GM19468 (cell line): ENCODE measurements at regions not wholly inside any gene's neighbourhood (a gene's known extent, or its start where the extent isn't known, plus 50 kb on each side); places are given as distances from the start of the nearest gene placed in this dataset.
A peak's percentile ranks its signal among the peaks of the same experiment; 100 is the strongest.

ENCODE experiments used
- ATAC-seq: cut with Tn5 transposase; IDR thresholded peaks from one replicate; pipeline ENCODE4 v1.9.1; 2021; ENCODE audit warnings: mild to moderate bottlenecking, moderate library complexity, moderate number of reproducible peaks; ENCODE audit not compliant: unreplicated experiment; ENCODE audit errors: extremely low read depth

DNA sequence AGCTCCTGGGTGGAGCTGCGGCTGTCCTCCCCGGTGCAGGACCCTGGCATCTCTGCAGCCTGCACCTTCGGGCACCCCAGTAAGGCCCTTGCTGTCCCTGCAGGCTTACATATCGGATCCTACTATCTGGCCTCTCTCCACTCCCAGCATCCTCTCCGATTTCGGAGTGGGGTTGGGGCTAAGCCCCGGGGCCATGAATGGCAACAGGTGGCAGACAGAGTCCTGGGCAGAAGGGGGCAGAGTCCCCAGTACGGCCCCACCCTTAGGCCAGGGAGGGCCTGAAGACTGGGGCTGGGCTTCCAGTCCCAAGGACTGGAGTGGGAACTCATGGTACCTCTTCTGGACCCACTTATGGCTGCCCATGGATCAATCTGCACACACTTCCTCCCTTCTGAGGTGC is 180.4 kb upstream of the MC4R start:
- no peak for ATAC-seq

DNA sequence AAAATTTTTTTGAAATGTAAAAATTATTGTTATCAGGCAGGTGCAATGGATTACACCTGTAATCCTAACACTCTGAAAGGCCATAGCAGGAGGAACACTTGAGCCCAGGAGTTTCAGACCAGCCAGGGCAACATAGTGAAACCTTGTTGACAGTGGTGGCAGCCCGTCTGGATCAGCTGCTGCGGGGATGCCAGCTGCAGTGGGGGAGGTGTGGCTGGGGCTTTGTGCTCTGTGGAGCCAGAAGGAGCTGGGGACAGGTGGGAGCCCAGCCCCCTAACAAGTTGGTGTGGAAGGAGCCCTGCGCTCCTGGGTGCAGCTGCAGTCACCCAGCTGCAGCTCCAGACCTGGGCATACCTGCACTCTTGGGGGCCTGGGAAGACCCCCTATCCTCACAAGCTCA is 182.4 kb upstream of the MC4R start:
- no peak for ATAC-seq

- ATAC-seq: no peak
These were observed 183.1 kb upstream of the MC4R start for GRCh38 chr18:60555625-60556024.

DNA sequence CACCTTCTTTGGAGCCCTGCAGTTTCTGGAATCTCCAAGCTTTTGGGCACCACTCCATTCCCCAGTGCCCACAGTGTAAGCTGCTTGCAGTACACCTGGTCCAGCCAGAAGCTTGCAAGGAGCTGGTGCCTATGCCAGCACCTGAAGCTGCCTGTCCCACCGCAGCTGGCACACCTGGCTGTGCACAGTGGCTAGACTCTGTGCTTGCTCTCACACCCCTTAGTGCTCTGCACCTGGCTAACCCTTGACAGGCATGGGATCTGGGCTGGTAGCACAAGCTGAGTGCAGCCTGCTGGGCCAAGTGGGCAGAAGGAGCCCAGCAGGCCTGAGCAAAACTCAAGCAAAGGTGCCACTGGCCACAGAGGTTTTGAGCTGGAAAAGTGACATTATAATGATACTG is 183.8 kb upstream of the MC4R start:
- no peak for ATAC-seq

DNA sequence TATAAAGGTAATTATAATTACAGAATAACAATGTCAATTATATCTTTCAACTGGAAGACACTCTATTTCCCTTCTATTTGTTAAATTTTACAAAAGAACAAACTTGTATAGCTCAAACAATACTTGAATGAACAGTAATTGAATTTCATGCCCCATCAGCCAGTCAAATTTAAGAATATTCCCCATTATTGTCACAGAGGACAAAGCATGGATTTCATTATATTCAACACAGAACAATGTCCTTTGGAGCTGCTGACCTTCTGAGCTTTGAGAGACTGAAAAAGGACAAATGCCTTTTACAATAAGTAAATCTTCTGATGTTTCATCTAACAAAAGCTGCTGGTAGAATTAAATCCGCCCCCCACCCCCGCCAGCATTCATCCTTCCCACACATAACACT is 187.5 kb upstream of the MC4R start:
- no peak for ATAC-seq

DNA sequence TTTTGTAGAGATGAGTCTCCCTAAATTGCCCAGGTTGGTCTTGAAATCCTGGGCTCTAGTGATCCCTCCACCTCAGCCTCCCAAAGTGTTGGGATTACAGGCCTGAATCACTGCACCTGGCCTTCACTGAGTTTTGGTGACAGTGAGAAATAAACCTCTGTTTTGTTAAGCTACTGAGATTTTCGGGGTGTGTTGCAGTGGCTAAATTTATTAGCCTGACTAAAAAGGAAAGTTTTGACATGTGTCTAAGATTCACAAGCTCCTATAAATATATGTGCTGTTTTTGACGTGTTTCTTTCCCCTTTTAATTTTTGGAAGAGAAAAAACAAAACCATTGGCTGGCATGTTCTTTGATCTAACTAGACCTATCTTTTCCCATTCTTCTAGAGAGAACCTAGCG is 190.5 kb upstream of the MC4R start:
- ATAC-seq: no peak

- ATAC-seq: no peak
These were observed 195.6 kb upstream of the MC4R start for GRCh38 chr18:60568220-60568619.

- no peak for ATAC-seq
These were observed 197.6 kb upstream of the MC4R start for GRCh38 chr18:60570172-60570571.

GRCh38 chr18:60577457-60577856 is 204.9 kb upstream of the MC4R start:
- no peak for ATAC-seq

DNA sequence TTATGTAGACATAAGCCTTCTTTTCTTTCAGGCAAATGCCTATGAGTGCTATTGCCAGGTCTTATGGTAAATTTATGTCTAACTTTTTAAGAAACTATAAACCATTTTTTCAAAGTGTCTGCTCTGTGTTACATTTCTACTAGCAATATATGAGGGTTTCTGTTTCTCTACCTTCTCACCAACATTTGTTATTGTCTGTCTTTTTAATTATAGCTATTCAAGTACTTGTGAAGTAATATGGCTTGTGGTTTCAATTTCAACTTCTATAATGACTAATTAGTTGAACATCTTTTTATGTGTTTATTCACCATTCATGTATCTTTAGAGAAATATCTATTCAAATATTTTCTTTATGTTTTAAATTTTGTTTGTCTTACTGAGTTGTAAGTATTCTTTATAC is 213.1 kb upstream of the MC4R start:
- no peak for ATAC-seq

- no peak for ATAC-seq
These were observed 220.7 kb upstream of the MC4R start for GRCh38 chr18:60593249-60593648.

- no peak for ATAC-seq
These were observed 224.4 kb upstream of the MC4R start for GRCh38 chr18:60596928-60597327.

DNA sequence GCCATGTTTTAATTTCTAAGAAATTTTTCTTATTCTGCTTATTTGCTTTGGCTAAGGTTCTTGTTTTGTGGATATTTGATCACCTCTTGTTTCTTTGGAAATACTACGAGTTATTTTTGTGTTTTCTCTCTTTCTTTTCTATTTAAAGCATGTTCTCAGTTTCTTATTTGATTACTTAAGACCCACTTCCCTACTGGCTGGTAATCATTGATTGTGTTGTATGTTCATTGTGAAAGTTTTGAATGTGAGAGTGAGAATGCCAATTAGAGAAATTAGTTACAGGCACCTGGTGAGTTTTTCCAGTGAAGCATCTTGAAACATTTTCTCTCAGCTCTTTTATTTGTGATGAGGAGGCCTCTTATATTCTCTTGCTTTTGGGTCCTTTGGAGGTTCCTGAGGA is 226.7 kb upstream of the MC4R start:
- peak; percentile 98 for ATAC-seq

- ATAC-seq: no peak
These were observed 227.4 kb upstream of the MC4R start for GRCh38 chr18:60599995-60600394.

DNA sequence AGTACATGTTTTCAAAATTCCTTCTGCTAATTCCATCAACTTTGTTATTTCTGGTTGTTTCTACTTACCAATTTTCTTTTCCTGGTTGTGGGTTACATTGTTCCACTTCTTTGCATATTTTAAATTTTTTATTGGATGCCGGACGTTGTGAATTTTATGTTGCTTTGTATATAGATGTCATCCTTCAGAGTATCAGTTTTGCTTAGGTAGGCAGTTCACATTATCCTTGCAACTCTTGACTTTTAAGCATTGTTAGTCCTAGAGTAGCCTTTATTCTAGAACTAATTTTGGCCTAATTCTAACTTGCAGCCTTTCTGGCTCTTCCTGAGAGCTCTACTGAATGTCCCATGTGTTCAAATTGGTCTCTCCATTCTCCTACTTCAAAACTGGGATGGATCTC is 228.7 kb upstream of the MC4R start:
- no peak for ATAC-seq

- no peak for ATAC-seq
These were observed 250.8 kb upstream of the MC4R start for GRCh38 chr18:60623331-60623730.

- no peak for ATAC-seq
These were observed 251.6 kb upstream of the MC4R start for GRCh38 chr18:60624207-60624606.

- no peak for ATAC-seq
These were observed 267.3 kb upstream of the MC4R start for GRCh38 chr18:60639836-60640235.

GRCh38 chr18:60643009-60643408 is 270.4 kb upstream of the MC4R start:
- ATAC-seq: no peak

GRCh38 chr18:60646725-60647124 is 274.1 kb upstream of the MC4R start:
- ATAC-seq: no peak

DNA sequence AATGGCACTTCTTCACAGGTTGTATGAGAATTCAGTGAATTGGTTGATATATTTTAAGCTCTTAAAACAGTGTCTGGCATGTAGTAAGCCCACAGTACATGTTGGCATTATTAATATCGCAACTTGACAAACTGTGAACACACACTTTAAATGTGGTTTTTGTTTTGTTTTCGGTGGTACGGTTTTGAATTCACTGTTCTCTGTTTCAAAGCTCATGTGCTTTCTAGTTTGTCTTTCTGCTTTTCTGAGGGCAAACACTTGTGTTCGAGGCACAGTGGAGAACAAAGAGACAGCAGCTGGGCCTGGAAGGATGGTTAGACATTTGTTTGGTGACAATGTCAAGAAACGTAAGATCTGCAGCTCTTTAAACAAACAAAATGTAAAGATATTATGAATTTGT is 276.5 kb upstream of the MC4R start:
- ATAC-seq: peak; percentile 96

- ATAC-seq: no peak
These were observed 277.4 kb upstream of the MC4R start for GRCh38 chr18:60649842-60650536.

- ATAC-seq: no peak
These were observed 281.7 kb upstream of the MC4R start for GRCh38 chr18:60654298-60654697.
